Panc1 (cell line): ENCODE measurements at regions not wholly inside any gene's neighbourhood (a gene's known extent, or its start where the extent isn't known, plus 50 kb on each side); places are given as distances from the start of the nearest gene placed in this dataset.

Experiments
- POLR2AphosphoS5 ChIP-seq: IDR thresholded peaks from 2 replicates; pipeline ENCODE4 v1.6.1; 2012; ENCODE audit warnings: mild to moderate bottlenecking, low read depth, low read length, moderate library complexity
- SIN3A ChIP-seq: IDR thresholded peaks from 2 replicates; pipeline ENCODE4 v1.6.1; 2012; ENCODE audit warnings: low read depth, mild to moderate bottlenecking, low read length, moderate library complexity, borderline replicate concordance; ENCODE audit not compliant: insufficient read depth
- TCF7L2 ChIP-seq: IDR thresholded peaks from 2 replicates; pipeline ENCODE4 v1.6.1; 2011; ENCODE audit warnings: mild to moderate bottlenecking, low read depth, low read length, inconsistent platforms
- TF ChIP-seq, protein P1 (sequence below): fragments of 450-650 bp; IDR thresholded peaks from 2 replicates; pipeline ENCODE4 v1.5.1; 2017; ENCODE audit warnings: mild to moderate bottlenecking
- TF ChIP-seq, protein P2 (sequence below), 2 experiments: IDR thresholded peaks; 2 replicates each; pipeline ENCODE4 v1.6.1; 2011 to 2012; ENCODE audit warnings: low read depth in 2 of 2, control low read depth in 1 of 2, low read length in 1 of 2, mild to moderate bottlenecking in 1 of 2, moderate library complexity in 1 of 2; ENCODE audit not compliant: insufficient read depth in 1 of 2

DNA sequence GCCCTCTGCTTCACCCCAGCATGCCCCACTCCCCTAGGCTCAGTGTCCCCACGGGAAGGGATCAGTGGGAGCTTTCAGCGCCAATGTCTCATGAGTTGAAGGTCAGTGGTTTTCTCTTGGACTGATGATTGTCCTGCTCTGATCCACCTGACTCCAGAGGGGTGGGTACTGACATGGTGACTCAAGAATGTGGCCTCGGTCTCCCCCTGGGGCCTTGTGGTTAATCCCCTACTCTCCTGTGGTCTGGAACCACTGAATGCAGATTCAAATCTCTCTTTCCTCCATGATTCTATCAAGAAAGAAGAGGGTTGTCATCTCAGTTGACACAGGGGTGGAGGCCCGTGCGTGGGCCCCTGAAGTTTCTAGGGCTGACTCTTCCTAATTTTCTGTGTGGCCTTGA, 176.9 kb downstream of the RPS24 start:
- TF ChIP-seq, protein P1, sequence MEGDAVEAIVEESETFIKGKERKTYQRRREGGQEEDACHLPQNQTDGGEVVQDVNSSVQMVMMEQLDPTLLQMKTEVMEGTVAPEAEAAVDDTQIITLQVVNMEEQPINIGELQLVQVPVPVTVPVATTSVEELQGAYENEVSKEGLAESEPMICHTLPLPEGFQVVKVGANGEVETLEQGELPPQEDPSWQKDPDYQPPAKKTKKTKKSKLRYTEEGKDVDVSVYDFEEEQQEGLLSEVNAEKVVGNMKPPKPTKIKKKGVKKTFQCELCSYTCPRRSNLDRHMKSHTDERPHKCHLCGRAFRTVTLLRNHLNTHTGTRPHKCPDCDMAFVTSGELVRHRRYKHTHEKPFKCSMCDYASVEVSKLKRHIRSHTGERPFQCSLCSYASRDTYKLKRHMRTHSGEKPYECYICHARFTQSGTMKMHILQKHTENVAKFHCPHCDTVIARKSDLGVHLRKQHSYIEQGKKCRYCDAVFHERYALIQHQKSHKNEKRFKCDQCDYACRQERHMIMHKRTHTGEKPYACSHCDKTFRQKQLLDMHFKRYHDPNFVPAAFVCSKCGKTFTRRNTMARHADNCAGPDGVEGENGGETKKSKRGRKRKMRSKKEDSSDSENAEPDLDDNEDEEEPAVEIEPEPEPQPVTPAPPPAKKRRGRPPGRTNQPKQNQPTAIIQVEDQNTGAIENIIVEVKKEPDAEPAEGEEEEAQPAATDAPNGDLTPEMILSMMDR, result no peak
- TF ChIP-seq, protein P2, sequence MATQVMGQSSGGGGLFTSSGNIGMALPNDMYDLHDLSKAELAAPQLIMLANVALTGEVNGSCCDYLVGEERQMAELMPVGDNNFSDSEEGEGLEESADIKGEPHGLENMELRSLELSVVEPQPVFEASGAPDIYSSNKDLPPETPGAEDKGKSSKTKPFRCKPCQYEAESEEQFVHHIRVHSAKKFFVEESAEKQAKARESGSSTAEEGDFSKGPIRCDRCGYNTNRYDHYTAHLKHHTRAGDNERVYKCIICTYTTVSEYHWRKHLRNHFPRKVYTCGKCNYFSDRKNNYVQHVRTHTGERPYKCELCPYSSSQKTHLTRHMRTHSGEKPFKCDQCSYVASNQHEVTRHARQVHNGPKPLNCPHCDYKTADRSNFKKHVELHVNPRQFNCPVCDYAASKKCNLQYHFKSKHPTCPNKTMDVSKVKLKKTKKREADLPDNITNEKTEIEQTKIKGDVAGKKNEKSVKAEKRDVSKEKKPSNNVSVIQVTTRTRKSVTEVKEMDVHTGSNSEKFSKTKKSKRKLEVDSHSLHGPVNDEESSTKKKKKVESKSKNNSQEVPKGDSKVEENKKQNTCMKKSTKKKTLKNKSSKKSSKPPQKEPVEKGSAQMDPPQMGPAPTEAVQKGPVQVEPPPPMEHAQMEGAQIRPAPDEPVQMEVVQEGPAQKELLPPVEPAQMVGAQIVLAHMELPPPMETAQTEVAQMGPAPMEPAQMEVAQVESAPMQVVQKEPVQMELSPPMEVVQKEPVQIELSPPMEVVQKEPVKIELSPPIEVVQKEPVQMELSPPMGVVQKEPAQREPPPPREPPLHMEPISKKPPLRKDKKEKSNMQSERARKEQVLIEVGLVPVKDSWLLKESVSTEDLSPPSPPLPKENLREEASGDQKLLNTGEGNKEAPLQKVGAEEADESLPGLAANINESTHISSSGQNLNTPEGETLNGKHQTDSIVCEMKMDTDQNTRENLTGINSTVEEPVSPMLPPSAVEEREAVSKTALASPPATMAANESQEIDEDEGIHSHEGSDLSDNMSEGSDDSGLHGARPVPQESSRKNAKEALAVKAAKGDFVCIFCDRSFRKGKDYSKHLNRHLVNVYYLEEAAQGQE (IDR thresholded peaks at IDR 0.05; ENCODE audit: insufficient read depth in 1 of 2, low read depth in 2 of 2, low read length in 1 of 2), result no peak
- no peak for TF ChIP-seq TCF7L2
- no peak for TF ChIP-seq POLR2AphosphoS5
- no peak for TF ChIP-seq SIN3A
